ENCODE measurements at regions not wholly inside any gene's neighbourhood (a gene's known extent, or its start where the extent isn't known, plus 50 kb on each side); places are given as distances from the start of the nearest gene placed in this dataset.

GRCh38 chr1:88266051-88266450 is 418.0 kb upstream of the PKN2 start:
- no peak for TF ChIP-seq CTCF (IDR thresholded peaks at IDR 0.05; ENCODE audit: insufficient read depth, low read length)
- TF ChIP-seq REST (IDR thresholded peaks at IDR 0.05; ENCODE audit: insufficient replicate concordance, low read depth), result no peak
- no peak for TF ChIP-seq GABPA (IDR thresholded peaks at IDR 0.05; ENCODE audit: low read depth)

Measured in HL-60 (cell line).